GM12892 (cell line): ENCODE measurements at regions not wholly inside any gene's neighbourhood (a gene's known extent, or its start where the extent isn't known, plus 50 kb on each side); places are given as distances from the start of the nearest gene placed in this dataset.

Experiments used
- DNase-seq: peaks from one replicate; pipeline ENCODE4 v3.0.0; 2011; ENCODE audit not compliant: insufficient read length
- FAIRE-seq: peaks from 2 replicates; lab custom pipeline; 2011; peaks lifted over from hg19 to GRCh38; lab: Jason Lieb, UNC
- POLR2A ChIP-seq: IDR thresholded peaks from 2 replicates; pipeline ENCODE4 v1.6.1; 2011; ENCODE audit warnings: low read depth, low read length, control low read depth
- POLR2AphosphoS5 ChIP-seq: IDR thresholded peaks from 2 replicates; pipeline ENCODE4 v1.6.1; 2011; ENCODE audit warnings: low read depth, low read length, control low read depth
- TAF1 ChIP-seq: IDR thresholded peaks from 2 replicates; pipeline ENCODE4 v1.6.1; 2011; ENCODE audit warnings: low read depth, mild to moderate bottlenecking, control low read depth, low read length, borderline replicate concordance

DNA sequence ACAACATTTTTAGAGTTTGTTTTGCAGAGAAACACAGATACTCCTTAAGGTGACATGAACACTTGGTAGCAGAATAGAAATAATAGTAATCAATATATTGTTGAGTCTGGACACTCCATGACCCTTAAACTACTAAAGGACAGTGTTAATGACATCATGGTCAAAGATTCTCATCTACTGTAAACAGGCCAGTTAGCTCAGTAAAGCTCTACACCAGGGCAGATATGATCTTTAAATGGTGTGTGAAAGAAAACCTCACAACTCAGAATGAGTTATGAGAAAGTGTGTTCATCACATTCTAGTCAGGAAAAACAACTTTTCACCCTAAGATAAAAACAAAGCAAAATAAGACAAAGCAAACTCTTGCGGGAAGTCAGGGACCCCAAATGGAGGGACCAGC lies 58.1 kb upstream of the ADAMTS5 start:
- FAIRE-seq = no peak
- TF ChIP-seq POLR2A (no peak), POLR2AphosphoS5 (no peak)
- no peak for DNase-seq

DNA sequence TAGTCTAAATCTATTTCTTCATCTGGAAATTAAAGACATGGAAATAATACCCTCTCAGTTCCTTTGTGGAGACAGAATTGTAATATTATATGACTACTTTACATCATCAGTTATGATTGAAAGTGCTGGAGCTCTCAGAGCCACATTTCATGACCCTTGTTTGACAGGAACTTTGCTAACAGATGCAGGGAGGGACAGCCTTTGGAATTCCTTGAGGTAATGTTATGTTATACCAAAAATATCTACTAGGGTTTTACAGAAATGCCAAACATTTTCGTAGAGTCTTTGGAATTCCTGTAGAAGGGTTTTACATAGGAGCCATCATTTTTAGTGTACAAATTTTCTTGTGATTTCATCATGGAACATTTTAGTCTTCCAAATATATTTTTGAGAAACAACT lies 57.4 kb upstream of the ADAMTS5 start:
- DNase-seq (no peak), FAIRE-seq (no peak)
- no peak for TF ChIP-seq TAF1
- no peak for TF ChIP-seq POLR2AphosphoS5

DNA sequence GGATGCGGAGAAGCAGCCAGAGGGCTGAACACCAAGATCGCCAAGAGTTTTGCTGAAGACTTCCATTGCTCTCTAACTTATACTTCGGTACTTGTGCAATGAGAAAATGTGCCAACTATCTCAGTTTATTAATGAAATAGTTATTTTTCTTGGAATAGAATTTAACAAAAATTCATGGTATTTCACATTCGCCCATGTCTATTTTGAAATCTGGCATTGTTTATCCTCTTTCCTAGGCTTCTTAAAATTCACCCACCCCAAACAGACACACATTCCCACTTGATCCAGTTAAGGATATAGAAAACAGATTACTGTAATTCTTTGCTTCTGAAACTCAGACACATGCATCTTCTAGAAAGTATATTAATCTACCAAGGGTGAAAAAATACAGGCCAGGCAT lies 56.3 kb upstream of the ADAMTS5 start:
- FAIRE-seq = no peak
- DNase-seq = no peak
- no peak for TF ChIP-seq POLR2A
- no peak for TF ChIP-seq TAF1
- no peak for TF ChIP-seq POLR2AphosphoS5

DNA sequence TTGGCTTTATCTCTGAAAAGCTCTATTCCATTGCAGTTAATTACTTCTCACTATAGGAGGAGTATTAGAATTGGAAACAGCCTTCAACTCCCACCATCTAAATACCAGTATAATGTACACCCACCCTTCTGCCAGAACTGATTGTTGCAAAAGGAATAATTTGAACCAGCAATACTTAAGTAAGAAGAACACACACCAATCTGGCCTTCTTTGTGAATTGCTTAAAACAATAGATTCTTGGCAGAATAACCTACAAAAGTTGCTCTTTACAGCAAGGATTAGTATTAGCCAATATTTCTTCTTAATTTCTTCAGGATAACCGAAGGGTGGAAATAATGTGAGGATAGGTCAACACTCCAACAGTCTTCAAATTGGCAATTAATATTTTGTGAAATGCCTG lies 54.9 kb upstream of the ADAMTS5 start:
- no peak for TF ChIP-seq POLR2A
- TF ChIP-seq POLR2AphosphoS5 = no peak
- TF ChIP-seq TAF1 = no peak
- DNase-seq (no peak), FAIRE-seq (no peak)

DNA sequence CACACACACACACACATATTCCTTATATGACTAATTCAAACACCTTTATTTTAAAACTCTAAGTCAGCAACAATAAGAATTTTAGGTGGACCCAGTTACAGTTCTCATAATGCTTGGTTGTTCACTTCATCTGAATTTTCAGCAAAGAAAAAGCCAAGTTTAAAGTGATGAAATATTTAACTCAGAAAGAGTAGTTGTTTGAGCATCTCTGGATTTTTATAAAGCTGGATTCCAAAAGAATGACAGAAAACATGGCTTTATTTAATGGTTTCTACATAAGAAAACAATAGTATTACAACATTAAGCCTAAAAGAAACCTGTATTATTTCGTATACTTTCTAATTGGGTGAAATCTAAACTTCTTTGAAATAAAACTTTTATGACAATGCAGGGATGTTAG lies 54.2 kb upstream of the ADAMTS5 start:
- DNase-seq = no peak
- FAIRE-seq = no peak
- no peak for TF ChIP-seq POLR2AphosphoS5

DNA sequence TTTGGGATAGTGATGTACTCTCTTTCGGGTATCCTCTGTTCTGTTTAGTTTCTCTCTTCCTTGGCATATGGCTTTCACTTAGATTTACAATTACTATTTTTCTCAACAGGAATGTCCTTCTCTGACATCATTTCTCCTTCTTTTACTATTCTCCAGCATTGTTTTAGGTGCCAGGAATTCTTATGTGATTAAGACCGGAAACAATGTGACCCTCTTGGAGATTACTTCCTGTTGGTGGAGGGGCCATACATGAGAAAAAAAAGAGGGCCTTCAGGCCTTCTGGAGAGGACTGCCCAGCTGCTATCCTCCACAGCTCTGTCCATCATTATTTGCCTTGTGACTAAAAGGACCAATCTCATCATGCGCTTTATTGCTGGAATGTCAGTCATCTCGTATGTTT lies 50.4 kb upstream of the ADAMTS5 start:
- TF ChIP-seq POLR2A (no peak), POLR2AphosphoS5 (no peak), TAF1 (no peak)
- FAIRE-seq (no peak), DNase-seq (no peak)
